PC-3 (cell line): ENCODE measurements at regions not wholly inside any gene's neighbourhood (a gene's known extent, or its start where the extent isn't known, plus 50 kb on each side); places are given as distances from the start of the nearest gene placed in this dataset.
"Not testable (repeated sequence)": the region's sequence is repeated elsewhere in the genome, so short reads cannot be mapped to it uniquely, and the experiment has no call there.

Experiments used
- ATAC-seq: fragments of 200-7000 bp; cut with Tn5 transposase; 2 replicates; pipeline ENCODE4 v1.9.1; 2020; ENCODE audit warnings: mild to moderate bottlenecking, moderate library complexity
- BruUV-seq: library from RNA; stranded (reverse); fragments of 400-500 nt; replicated peaks from 2 replicates; lab custom pipeline; 2021; lab: Mats Ljungman, UMichigan
- CTCF ChIA-PET: fragments of 300-600 bp; sonication (Branson Sonifier 250); formaldehyde crosslinking; loops from one replicate; lab custom pipeline; 2022; ENCODE audit warnings: antibody characterized with exemption; lab: Charles Lee
- POLR2A ChIA-PET: fragments of 300-600 bp; sonication (Branson Sonifier 250); formaldehyde crosslinking; loops from one replicate; lab custom pipeline; 2022; ENCODE audit warnings: antibody characterized with exemption; ENCODE audit not compliant: unreplicated experiment; lab: Charles Lee
- DNase-seq: peaks from one replicate; pipeline ENCODE4 v3.0.0-alpha.2; 2015
- H2AFZ ChIP-seq: fragments of 300-600 bp; sonication (generic); 2 replicates; pipeline ENCODE4 v1.6.0; 2016; ENCODE audit warnings: antibody characterized with exemption, low read length
- H3F3A ChIP-seq: fragments of 300-600 bp; sonication (generic); one replicate; pipeline ENCODE4 v1.6.0; 2017; ENCODE audit warnings: antibody characterized with exemption, low read length, control low read depth, mild to moderate bottlenecking; ENCODE audit not compliant: unreplicated experiment
- H3K27ac ChIP-seq: fragments of 300-600 bp; sonication (generic); 2 replicates; pipeline ENCODE4 v1.5.1; 2016; ENCODE audit warnings: mild to moderate bottlenecking, low read length
- H3K27me3 ChIP-seq: fragments of 300-600 bp; sonication (generic); 2 replicates; pipeline ENCODE4 v1.6.1; 2016; ENCODE audit warnings: low read length, mixed read lengths
- H3K36me3 ChIP-seq: fragments of 300-600 bp; sonication (generic); 2 replicates; pipeline ENCODE4 v1.6.1; 2016; ENCODE audit warnings: low read depth, mixed run types, low read length, mixed read lengths
- H3K4me1 ChIP-seq: fragments of 300-600 bp; sonication (generic); 2 replicates; pipeline ENCODE4 v1.5.1; 2016; ENCODE audit warnings: low read length; ENCODE audit not compliant: insufficient read depth
- H3K4me2 ChIP-seq: fragments of 300-600 bp; sonication (generic); 2 replicates; pipeline ENCODE4 v1.6.0; 2016; ENCODE audit warnings: low read length
- H3K4me3 ChIP-seq: fragments of 300-600 bp; sonication (generic); 2 replicates; pipeline ENCODE4 v1.5.1; 2016; ENCODE audit warnings: mild to moderate bottlenecking, low read length, mixed read lengths
- H3K79me2 ChIP-seq: fragments of 300-600 bp; sonication (generic); 2 replicates; pipeline ENCODE4 v1.6.1; 2017; ENCODE audit warnings: low read length, mixed read lengths
- H3K9ac ChIP-seq: fragments of 300-600 bp; sonication (generic); 2 replicates; pipeline ENCODE4 v1.6.0; 2016; ENCODE audit warnings: mild to moderate bottlenecking, low read length
- H3K9me2 ChIP-seq: fragments of 300-600 bp; sonication (generic); replicated peaks from 2 replicates; pipeline ENCODE4 v1.6.1; 2016; ENCODE audit warnings: mixed run types, low read length, mixed read lengths
- H3K9me3 ChIP-seq: fragments of 300-600 bp; sonication (generic); 2 replicates; pipeline ENCODE4 v1.6.1; 2016; ENCODE audit warnings: low read length, mixed read lengths
- H4K20me1 ChIP-seq: fragments of 300-600 bp; sonication (generic); 2 replicates; pipeline ENCODE4 v1.6.1; 2016; ENCODE audit warnings: low read length, mixed read lengths
- CTCF ChIP-seq: fragments of 300-600 bp; sonication (generic); conservative IDR thresholded peaks from 2 replicates; pipeline ENCODE4 v1.5.1; 2017; ENCODE audit warnings: antibody characterized with exemption, low read depth, mild to moderate bottlenecking, low read length
- EZH2 ChIP-seq: fragments of 300-600 bp; sonication (generic); IDR thresholded peaks from one replicate; pipeline ENCODE4 v1.6.1; 2017; ENCODE audit warnings: antibody characterized with exemption, mild to moderate bottlenecking, low read length; ENCODE audit not compliant: unreplicated experiment
- EZH2phosphoT487 ChIP-seq: fragments of 300-600 bp; sonication (generic); IDR thresholded peaks from 2 replicates; pipeline ENCODE4 v1.6.1; 2018; ENCODE audit warnings: mild to moderate bottlenecking, antibody characterized with exemption, low read length, borderline replicate concordance
- intact Hi-C: fragments of 100-400 bp; cut with micrococcal nuclease; formaldehyde crosslinking; loops from 2 replicates; pipeline ENCODE4 v1.9.0; 2023

- intact Hi-C loops: no loop called here
- Histone ChIP-seq H2AFZ (no peak overlapping the region), H3K9me3 (no peaks in the 10 kb centered on the region), H3K9ac (no peak overlapping the region), H3K4me2 (no peak overlapping the region), H3K4me3 (no peak overlapping the region), H3K4me1 (no peaks in the 10 kb centered on the region), H4K20me1 (no peaks in the 10 kb centered on the region), H3K27me3 (no peaks in the 10 kb centered on the region), H3K36me3 (no peaks in the 10 kb centered on the region), H3K79me2 (no peaks in the 10 kb centered on the region), H3F3A (no peaks in the 10 kb centered on the region), H3K9me2 (no peaks in the 10 kb centered on the region), H3K27ac (no peak overlapping the region)
- CTCF ChIA-PET: no interaction called here
- TF ChIP-seq CTCF (no peak), EZH2phosphoT487 (no peak), EZH2 (no peak)
- ATAC-seq (no peak), DNase-seq (no peak)
- BruUV-seq: no TSS peak
- POLR2A ChIA-PET: no interaction called here
Observed at GRCh38 chr4:94152466-94152865, 55.2 kb upstream of the SMARCAD1 start.

- POLR2A ChIA-PET, BruUV-seq, H3K36me3 ChIP-seq, H3K4me1 ChIP-seq, ATAC-seq, H3K4me3 ChIP-seq, H3K9me2 ChIP-seq, CTCF ChIA-PET, H3K79me2 ChIP-seq, H2AFZ ChIP-seq, H4K20me1 ChIP-seq, H3K9ac ChIP-seq, H3K27ac ChIP-seq, H3K27me3 ChIP-seq, H3K4me2 ChIP-seq, H3K9me3 ChIP-seq, intact Hi-C loops, H3F3A ChIP-seq: not testable (repeated sequence)
- peak; percentile 13 for DNase-seq
Observed at GRCh38 chr4:94155404-94155803, 52.3 kb upstream of the SMARCAD1 start.

GRCh38 chr4:94156826-94157225 is 50.8 kb upstream of the SMARCAD1 start:
- ATAC-seq (no peak), DNase-seq (no peak)
- Histone ChIP-seq H3K36me3 (no peaks in the 10 kb centered on the region), H3K4me1 (no peaks in the 10 kb centered on the region), H4K20me1 (no peaks in the 10 kb centered on the region), H3K4me3 (no peak overlapping the region), H3K27me3 (no peaks in the 10 kb centered on the region), H3K9me2 (no peaks in the 10 kb centered on the region), H3F3A (no peaks in the 10 kb centered on the region), H3K79me2 (no peaks in the 10 kb centered on the region), H3K9ac (no peak overlapping the region), H3K4me2 (no peak overlapping the region), H3K27ac (no peak overlapping the region), H3K9me3 (no peaks in the 10 kb centered on the region), H2AFZ (no peak overlapping the region)
- ChIA-PET CTCF (no interaction called here), POLR2A (no interaction called here)
- no peak for TF ChIP-seq EZH2phosphoT487
- TF ChIP-seq CTCF: no peak
- TF ChIP-seq EZH2: no peak
- no TSS peak for BruUV-seq
- intact Hi-C loops: no loop called here
